IPS DF 19.7 (cell line): ENCODE measurements at regions not wholly inside any gene's neighbourhood (a gene's known extent, or its start where the extent isn't known, plus 50 kb on each side); places are given as distances from the start of the nearest gene placed in this dataset.

Experiments used
- DNase-seq: peaks from one replicate; pipeline ENCODE4 v3.0.0-alpha.2; 2013; ENCODE audit warnings: low read depth, low spot score

- no peak for DNase-seq
Observed at GRCh38 chr3:76683256-76683655, 356.6 kb upstream of the ROBO2 start.

- DNase-seq, result no peak
Observed at GRCh38 chr3:76684946-76685345, 355.0 kb upstream of the ROBO2 start.

GRCh38 chr3:76685858-76686257 is 354.0 kb upstream of the ROBO2 start:
- DNase-seq, result no peak

GRCh38 chr3:76687019-76687418 is 352.9 kb upstream of the ROBO2 start:
- DNase-seq, result no peak

- DNase-seq, result no peak
Observed at GRCh38 chr3:76694063-76694462, 345.8 kb upstream of the ROBO2 start.

GRCh38 chr3:76698136-76698706 is 341.7 kb upstream of the ROBO2 start:
- DNase-seq, result no peak

- DNase-seq, result no peak
Observed at GRCh38 chr3:76699846-76700245, 340.1 kb upstream of the ROBO2 start.

- DNase-seq, result no peak
Observed at GRCh38 chr3:76700323-76700722, 339.6 kb upstream of the ROBO2 start.

GRCh38 chr3:76702676-76703075 is 337.2 kb upstream of the ROBO2 start:
- DNase-seq, result no peak

GRCh38 chr3:76715426-76715825 is 324.5 kb upstream of the ROBO2 start:
- DNase-seq, result no peak

GRCh38 chr3:76723366-76723765 is 316.5 kb upstream of the ROBO2 start:
- DNase-seq, result no peak

- DNase-seq, result no peak
Observed at GRCh38 chr3:76724075-76724474, 315.8 kb upstream of the ROBO2 start.

GRCh38 chr3:76724706-76725105 is 315.2 kb upstream of the ROBO2 start:
- no peak for DNase-seq

- DNase-seq, result no peak
Observed at GRCh38 chr3:76726034-76726433, 313.9 kb upstream of the ROBO2 start.

GRCh38 chr3:76728426-76728825 is 311.5 kb upstream of the ROBO2 start:
- no peak for DNase-seq

- no peak for DNase-seq
Observed at GRCh38 chr3:76731471-76731870, 308.4 kb upstream of the ROBO2 start.

- no peak for DNase-seq
Observed at GRCh38 chr3:76733073-76733759, 306.7 kb upstream of the ROBO2 start.

GRCh38 chr3:76735152-76735551 is 304.7 kb upstream of the ROBO2 start:
- no peak for DNase-seq

GRCh38 chr3:76753599-76753998 is 286.3 kb upstream of the ROBO2 start:
- DNase-seq, result no peak

- no peak for DNase-seq
Observed at GRCh38 chr3:76754247-76754646, 285.7 kb upstream of the ROBO2 start.

GRCh38 chr3:76756577-76756976 is 283.3 kb upstream of the ROBO2 start:
- no peak for DNase-seq

- DNase-seq, result no peak
Observed at GRCh38 chr3:76760336-76760735, 279.6 kb upstream of the ROBO2 start.

- DNase-seq, result no peak
Observed at GRCh38 chr3:76765511-76765910, 274.4 kb upstream of the ROBO2 start.

GRCh38 chr3:76768912-76769311 is 271.0 kb upstream of the ROBO2 start:
- DNase-seq, result no peak
